ENCODE measurements at regions not wholly inside any gene's neighbourhood (a gene's known extent, or its start where the extent isn't known, plus 50 kb on each side); places are given as distances from the start of the nearest gene placed in this dataset.

- no peak for DNase-seq
These were observed 128.7 kb upstream of the NAMPT start for GRCh38 chr7:106413446-106413845.

GRCh38 chr7:106405697-106406141 lies 120.9 kb upstream of the NAMPT start:
- DNase-seq = no peak

- DNase-seq = no peak
These were observed 118.1 kb upstream of the NAMPT start for GRCh38 chr7:106402898-106403297.

GRCh38 chr7:106400923-106401322 lies 116.1 kb upstream of the NAMPT start:
- DNase-seq = no peak

GRCh38 chr7:106398786-106399185 lies 114.0 kb upstream of the NAMPT start:
- DNase-seq = no peak

GRCh38 chr7:106397994-106398393 lies 113.2 kb upstream of the NAMPT start:
- no peak for DNase-seq

GRCh38 chr7:106394526-106394925 lies 109.7 kb upstream of the NAMPT start:
- no peak for DNase-seq

GRCh38 chr7:106393564-106394251 lies 108.9 kb upstream of the NAMPT start:
- DNase-seq = no peak

- DNase-seq = no peak
These were observed 107.8 kb upstream of the NAMPT start for GRCh38 chr7:106392590-106392989.

GRCh38 chr7:106392144-106392543 lies 107.4 kb upstream of the NAMPT start:
- no peak for DNase-seq

GRCh38 chr7:106386958-106387357 lies 102.2 kb upstream of the NAMPT start:
- DNase-seq = no peak

- DNase-seq = no peak
These were observed 99.6 kb upstream of the NAMPT start for GRCh38 chr7:106384373-106384772.

- no peak for DNase-seq
These were observed 98.1 kb upstream of the NAMPT start for GRCh38 chr7:106382929-106383328.

GRCh38 chr7:106382129-106382528 lies 97.3 kb upstream of the NAMPT start:
- no peak for DNase-seq

GRCh38 chr7:106381252-106381651 lies 96.5 kb upstream of the NAMPT start:
- no peak for DNase-seq

GRCh38 chr7:106377847-106378361 lies 93.1 kb upstream of the NAMPT start:
- no peak for DNase-seq

- DNase-seq = no peak
These were observed 91.4 kb upstream of the NAMPT start for GRCh38 chr7:106376026-106376799.

GRCh38 chr7:106375499-106375898 lies 90.7 kb upstream of the NAMPT start:
- DNase-seq = no peak

GRCh38 chr7:106374437-106374836 lies 89.7 kb upstream of the NAMPT start:
- no peak for DNase-seq

- DNase-seq = no peak
These were observed 88.0 kb upstream of the NAMPT start for GRCh38 chr7:106372595-106373318.

GRCh38 chr7:106372126-106372525 lies 87.3 kb upstream of the NAMPT start:
- no peak for DNase-seq

GRCh38 chr7:106371629-106372028 lies 86.8 kb upstream of the NAMPT start:
- no peak for DNase-seq

GRCh38 chr7:106370542-106370941 lies 85.8 kb upstream of the NAMPT start:
- no peak for DNase-seq

- DNase-seq = no peak
These were observed 85.0 kb upstream of the NAMPT start for GRCh38 chr7:106369816-106370215.
